ENCODE measurements at regions not wholly inside any gene's neighbourhood (a gene's known extent, or its start where the extent isn't known, plus 50 kb on each side); places are given as distances from the start of the nearest gene placed in this dataset.
"Not testable (repeated sequence)": the region's sequence is repeated elsewhere in the genome, so short reads cannot be mapped to it uniquely, and the experiment has no call there.

- H3K36me3 ChIP-seq (ENCODE audit: control insufficient read depth in 1 of 2, insufficient read depth in 2 of 2, low read length in 2 of 2); H3K79me2 ChIP-seq (ENCODE audit: control insufficient read depth, insufficient read depth, low read length, poor library complexity); H3K27ac ChIP-seq (ENCODE audit: low read depth, low read length); H3K14ac ChIP-seq (ENCODE audit: low read length); H3K4ac ChIP-seq (ENCODE audit: low read depth, low read length); H3K9me3 ChIP-seq (ENCODE audit: insufficient read depth, low read depth, low read length); H4K91ac ChIP-seq (ENCODE audit: low read depth, low read length); H4K12ac ChIP-seq (ENCODE audit: low read depth, low read length); H3K27me3 ChIP-seq (ENCODE audit: insufficient read depth, low read length); H3K18ac ChIP-seq (ENCODE audit: low read length); H3K79me1 ChIP-seq (ENCODE audit: low read length); H2BK5ac ChIP-seq (ENCODE audit: low read depth, low read length, poor library complexity); DNase-seq; H2BK12ac ChIP-seq (ENCODE audit: low read length); H3K23ac ChIP-seq (ENCODE audit: low read length); H2AFZ ChIP-seq (ENCODE audit: insufficient read depth, low read length, poor library complexity); H2BK120ac ChIP-seq (ENCODE audit: insufficient read depth, low read length, poor library complexity); H3K4me3 ChIP-seq (ENCODE audit: low read depth, low read length); H3K4me1 ChIP-seq (ENCODE audit: control insufficient read depth in 1 of 2, insufficient read depth in 2 of 2, low read length in 2 of 2); H4K8ac ChIP-seq (ENCODE audit: low read depth, low read length); H2AK5ac ChIP-seq (ENCODE audit: low read length); H3K9ac ChIP-seq (ENCODE audit: low read length); H3K4me2 ChIP-seq (ENCODE audit: low read length): not testable (repeated sequence)
- no CpG with 5 or more reads among the region's 6 CpGs for WGBS (ENCODE audit: extremely low coverage, insufficient coverage, insufficient read length)
Measured at GRCh38 chr3:86335566-86335965, 655.4 kb downstream of the VGLL3 start.

GRCh38 chr3:86333636-86334035 is 657.3 kb downstream of the VGLL3 start:
- H3K4me3 ChIP-seq (ENCODE audit: low read depth, low read length): no peak overlapping the region
- H3K9me3 ChIP-seq (ENCODE audit: insufficient read depth, low read depth, low read length): no peaks in the 10 kb centered on the region
- no peak overlapping the region for H4K8ac ChIP-seq (ENCODE audit: low read depth, low read length)
- H3K23ac ChIP-seq (ENCODE audit: low read length): no peak overlapping the region
- H3K14ac ChIP-seq (ENCODE audit: low read length): no peak overlapping the region
- H2BK5ac ChIP-seq (ENCODE audit: low read depth, low read length, poor library complexity): no peak overlapping the region
- no peaks in the 10 kb centered on the region for H3K4me1 ChIP-seq (ENCODE audit: control insufficient read depth in 1 of 2, insufficient read depth in 2 of 2, low read length in 2 of 2)
- H3K36me3 ChIP-seq (ENCODE audit: control insufficient read depth in 1 of 2, insufficient read depth in 2 of 2, low read length in 2 of 2): no peaks in the 10 kb centered on the region
- H3K79me2 ChIP-seq (ENCODE audit: control insufficient read depth, insufficient read depth, low read length, poor library complexity): no peaks in the 10 kb centered on the region
- H2AFZ ChIP-seq (ENCODE audit: insufficient read depth, low read length, poor library complexity): no peak overlapping the region
- H2AK5ac ChIP-seq (ENCODE audit: low read length): no peak overlapping the region
- H2BK12ac ChIP-seq (ENCODE audit: low read length): no peak overlapping the region
- no peak overlapping the region for H4K12ac ChIP-seq (ENCODE audit: low read depth, low read length)
- no peaks in the 10 kb centered on the region for H3K79me1 ChIP-seq (ENCODE audit: low read length)
- no peak overlapping the region for H4K91ac ChIP-seq (ENCODE audit: low read depth, low read length)
- no peak overlapping the region for H3K27ac ChIP-seq (ENCODE audit: low read depth, low read length)
- H3K27me3 ChIP-seq (ENCODE audit: insufficient read depth, low read length): no peaks in the 10 kb centered on the region
- H3K4ac ChIP-seq (ENCODE audit: low read depth, low read length): no peak overlapping the region
- no CpG with 5 or more reads among the region's 3 CpGs for WGBS (ENCODE audit: extremely low coverage, insufficient coverage, insufficient read length)
- no peak overlapping the region for H3K9ac ChIP-seq (ENCODE audit: low read length)
- no peak for DNase-seq
- no peak overlapping the region for H3K4me2 ChIP-seq (ENCODE audit: low read length)
- no peak overlapping the region for H3K18ac ChIP-seq (ENCODE audit: low read length)
- no peak overlapping the region for H2BK120ac ChIP-seq (ENCODE audit: insufficient read depth, low read length, poor library complexity)

GRCh38 chr3:86303935-86304334 is 687.0 kb downstream of the VGLL3 start:
- H3K79me2 ChIP-seq (ENCODE audit: control insufficient read depth, insufficient read depth, low read length, poor library complexity): no peaks in the 10 kb centered on the region
- H4K8ac ChIP-seq (ENCODE audit: low read depth, low read length): no peak overlapping the region
- H3K9me3 ChIP-seq (ENCODE audit: insufficient read depth, low read depth, low read length): no peaks in the 10 kb centered on the region
- no peak overlapping the region for H2AFZ ChIP-seq (ENCODE audit: insufficient read depth, low read length, poor library complexity)
- H3K4me1 ChIP-seq (ENCODE audit: control insufficient read depth in 1 of 2, insufficient read depth in 2 of 2, low read length in 2 of 2): no peaks in the 10 kb centered on the region
- H3K27me3 ChIP-seq (ENCODE audit: insufficient read depth, low read length): no peaks in the 10 kb centered on the region
- H3K9ac ChIP-seq (ENCODE audit: low read length): no peak overlapping the region
- no peak overlapping the region for H2BK12ac ChIP-seq (ENCODE audit: low read length)
- H3K36me3 ChIP-seq (ENCODE audit: control insufficient read depth in 1 of 2, insufficient read depth in 2 of 2, low read length in 2 of 2): no peaks in the 10 kb centered on the region
- no peak overlapping the region for H4K12ac ChIP-seq (ENCODE audit: low read depth, low read length)
- H2BK120ac ChIP-seq (ENCODE audit: insufficient read depth, low read length, poor library complexity): no peak overlapping the region
- H3K18ac ChIP-seq (ENCODE audit: low read length): no peak overlapping the region
- no peak overlapping the region for H2BK5ac ChIP-seq (ENCODE audit: low read depth, low read length, poor library complexity)
- no CpG with 5 or more reads among the region's 1 CpG for WGBS (ENCODE audit: extremely low coverage, insufficient coverage, insufficient read length)
- H4K91ac ChIP-seq (ENCODE audit: low read depth, low read length): no peak overlapping the region
- no peak overlapping the region for H3K27ac ChIP-seq (ENCODE audit: low read depth, low read length)
- no peaks in the 10 kb centered on the region for H3K79me1 ChIP-seq (ENCODE audit: low read length)
- no peak overlapping the region for H3K4me2 ChIP-seq (ENCODE audit: low read length)
- H3K4me3 ChIP-seq (ENCODE audit: low read depth, low read length): no peak overlapping the region
- H2AK5ac ChIP-seq (ENCODE audit: low read length): no peak overlapping the region
- no peak for DNase-seq
- no peak overlapping the region for H3K23ac ChIP-seq (ENCODE audit: low read length)
- no peak overlapping the region for H3K4ac ChIP-seq (ENCODE audit: low read depth, low read length)
- H3K14ac ChIP-seq (ENCODE audit: low read length): no peak overlapping the region

GRCh38 chr3:86282106-86282787 is 708.7 kb downstream of the VGLL3 start:
- H2AFZ ChIP-seq (ENCODE audit: insufficient read depth, low read length, poor library complexity): no peak overlapping the region
- H4K91ac ChIP-seq (ENCODE audit: low read depth, low read length): no peak overlapping the region

More at GRCh38 chr3:86282106-86282787, 708.7 kb downstream of the VGLL3 start:
- Histone ChIP-seq H4K12ac (ENCODE audit: low read depth, low read length) (no peak overlapping the region), H3K9ac (ENCODE audit: low read length) (no peak overlapping the region), H3K4ac (ENCODE audit: low read depth, low read length) (no peak overlapping the region), H2BK5ac (ENCODE audit: low read depth, low read length, poor library complexity) (no peak overlapping the region), H2BK120ac (ENCODE audit: insufficient read depth, low read length, poor library complexity) (no peak overlapping the region), H3K27me3 (ENCODE audit: insufficient read depth, low read length) (no peaks in the 10 kb centered on the region), H3K27ac (ENCODE audit: low read depth, low read length) (no peak overlapping the region), H3K4me1 (ENCODE audit: control insufficient read depth in 1 of 2, insufficient read depth in 2 of 2, low read length in 2 of 2) (no peaks in the 10 kb centered on the region), H3K79me1 (ENCODE audit: low read length) (no peaks in the 10 kb centered on the region), H4K8ac (ENCODE audit: low read depth, low read length) (no peak overlapping the region), H2AK5ac (ENCODE audit: low read length) (no peak overlapping the region), H3K14ac (ENCODE audit: low read length) (no peak overlapping the region), H3K4me2 (ENCODE audit: low read length) (no peak overlapping the region), H3K9me3 (ENCODE audit: insufficient read depth, low read depth, low read length) (peaks cover 2% of the 10 kb centered on the region), H3K79me2 (ENCODE audit: control insufficient read depth, insufficient read depth, low read length, poor library complexity) (no peaks in the 10 kb centered on the region), H2BK12ac (ENCODE audit: low read length) (no peak overlapping the region), H3K36me3 (ENCODE audit: control insufficient read depth in 1 of 2, insufficient read depth in 2 of 2, low read length in 2 of 2) (no peaks in the 10 kb centered on the region), H3K18ac (ENCODE audit: low read length) (no peak overlapping the region), H3K23ac (ENCODE audit: low read length) (no peak overlapping the region), H3K4me3 (ENCODE audit: low read depth, low read length) (no peak overlapping the region)
- no peak for DNase-seq
- no CpG with 5 or more reads among the region's 30 CpGs for WGBS (ENCODE audit: extremely low coverage, insufficient coverage, insufficient read length)
